ENCODE measurements at regions not wholly inside any gene's neighbourhood (a gene's known extent, or its start where the extent isn't known, plus 50 kb on each side); places are given as distances from the start of the nearest gene placed in this dataset.

DNA sequence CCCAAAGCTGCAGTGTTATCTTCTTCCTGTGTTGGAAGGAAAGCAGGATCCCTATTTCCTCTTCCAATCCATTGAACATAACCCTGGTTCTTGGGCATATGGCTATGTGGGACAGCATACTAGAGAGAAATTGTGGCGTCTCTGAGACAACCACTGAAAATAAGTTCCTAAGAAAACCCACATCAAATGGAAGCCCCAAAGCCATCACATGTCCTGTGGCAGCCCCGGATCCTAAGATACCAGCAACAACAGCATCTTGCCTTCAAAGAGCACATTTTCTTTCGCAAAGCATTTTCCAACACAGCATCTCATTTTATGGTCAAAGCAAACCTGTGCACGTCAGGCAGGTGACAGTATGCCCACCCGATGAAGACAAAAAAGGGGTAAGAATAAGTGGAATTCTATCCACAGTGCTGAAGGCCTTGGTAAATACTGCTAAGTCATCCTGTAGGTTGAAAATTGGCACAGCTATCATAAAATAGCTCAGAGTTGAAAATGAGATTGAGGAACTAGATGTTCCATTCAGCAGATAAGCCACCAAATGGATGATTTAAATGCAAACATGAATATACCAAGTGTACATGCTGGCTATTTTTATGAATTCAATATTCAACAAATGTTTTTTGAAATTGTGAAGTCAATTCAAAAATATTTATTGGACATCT is 232.2 kb downstream of the DLEU7 start:
- TF ChIP-seq TOX (CRISPR knock-in tag; IDR thresholded peaks at IDR 0.05; ENCODE audit: borderline replicate concordance): no peak
- no peak for TF ChIP-seq ESRRG (CRISPR knock-in tag; IDR thresholded peaks at IDR 0.05)
- TF ChIP-seq SNAI2 (CRISPR knock-in tag; IDR thresholded peaks at IDR 0.05): no peak
- TF ChIP-seq PPARA (CRISPR knock-in tag; IDR thresholded peaks at IDR 0.05; ENCODE audit: borderline replicate concordance): no peak
- no peak for TF ChIP-seq RARB (CRISPR knock-in tag; IDR thresholded peaks at IDR 0.05)
- TF ChIP-seq, protein P1, sequence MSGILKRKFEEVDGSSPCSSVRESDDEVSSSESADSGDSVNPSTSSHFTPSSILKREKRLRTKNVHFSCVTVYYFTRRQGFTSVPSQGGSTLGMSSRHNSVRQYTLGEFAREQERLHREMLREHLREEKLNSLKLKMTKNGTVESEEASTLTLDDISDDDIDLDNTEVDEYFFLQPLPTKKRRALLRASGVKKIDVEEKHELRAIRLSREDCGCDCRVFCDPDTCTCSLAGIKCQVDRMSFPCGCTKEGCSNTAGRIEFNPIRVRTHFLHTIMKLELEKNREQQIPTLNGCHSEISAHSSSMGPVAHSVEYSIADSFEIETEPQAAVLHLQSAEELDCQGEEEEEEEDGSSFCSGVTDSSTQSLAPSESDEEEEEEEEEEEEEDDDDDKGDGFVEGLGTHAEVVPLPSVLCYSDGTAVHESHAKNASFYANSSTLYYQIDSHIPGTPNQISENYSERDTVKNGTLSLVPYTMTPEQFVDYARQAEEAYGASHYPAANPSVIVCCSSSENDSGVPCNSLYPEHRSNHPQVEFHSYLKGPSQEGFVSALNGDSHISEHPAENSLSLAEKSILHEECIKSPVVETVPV (CRISPR knock-in tag; IDR thresholded peaks at IDR 0.05): no peak
- no peak for TF ChIP-seq ISL1 (CRISPR knock-in tag; IDR thresholded peaks at IDR 0.05)
- TF ChIP-seq CSDC2 (CRISPR knock-in tag; IDR thresholded peaks at IDR 0.05): no peak
- TF ChIP-seq BACH2 (CRISPR knock-in tag; IDR thresholded peaks at IDR 0.05; ENCODE audit: borderline replicate concordance): no peak
- no peak for TF ChIP-seq TCF4 (CRISPR knock-in tag; IDR thresholded peaks at IDR 0.05; ENCODE audit: borderline replicate concordance)
- no peak for TF ChIP-seq ZNF8 (CRISPR knock-in tag; IDR thresholded peaks at IDR 0.05)
- no peak for TF ChIP-seq ZC3H10 (CRISPR knock-in tag; IDR thresholded peaks at IDR 0.05)
- no peak for ATAC-seq

DNA sequence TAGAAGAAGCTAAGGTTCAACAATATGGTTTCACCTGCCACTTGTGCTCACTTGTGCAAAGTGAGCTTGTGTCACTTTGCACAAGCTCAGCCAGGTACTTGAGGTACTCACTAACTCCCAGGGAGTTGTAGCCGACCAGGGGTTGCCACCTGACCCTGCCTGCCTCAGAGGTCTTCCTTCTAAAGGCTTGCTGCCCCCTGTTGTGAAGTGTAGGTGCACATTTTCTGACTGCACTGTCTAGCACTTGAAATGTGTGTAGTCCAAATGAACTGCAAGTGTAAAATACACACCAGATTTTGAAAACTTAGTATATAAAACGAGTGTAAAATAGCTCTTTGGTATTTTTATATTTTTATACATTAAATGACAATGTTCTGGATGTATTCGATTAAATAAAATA is 230.8 kb downstream of the DLEU7 start:
- no peak for ATAC-seq
- TF ChIP-seq, protein P2, sequence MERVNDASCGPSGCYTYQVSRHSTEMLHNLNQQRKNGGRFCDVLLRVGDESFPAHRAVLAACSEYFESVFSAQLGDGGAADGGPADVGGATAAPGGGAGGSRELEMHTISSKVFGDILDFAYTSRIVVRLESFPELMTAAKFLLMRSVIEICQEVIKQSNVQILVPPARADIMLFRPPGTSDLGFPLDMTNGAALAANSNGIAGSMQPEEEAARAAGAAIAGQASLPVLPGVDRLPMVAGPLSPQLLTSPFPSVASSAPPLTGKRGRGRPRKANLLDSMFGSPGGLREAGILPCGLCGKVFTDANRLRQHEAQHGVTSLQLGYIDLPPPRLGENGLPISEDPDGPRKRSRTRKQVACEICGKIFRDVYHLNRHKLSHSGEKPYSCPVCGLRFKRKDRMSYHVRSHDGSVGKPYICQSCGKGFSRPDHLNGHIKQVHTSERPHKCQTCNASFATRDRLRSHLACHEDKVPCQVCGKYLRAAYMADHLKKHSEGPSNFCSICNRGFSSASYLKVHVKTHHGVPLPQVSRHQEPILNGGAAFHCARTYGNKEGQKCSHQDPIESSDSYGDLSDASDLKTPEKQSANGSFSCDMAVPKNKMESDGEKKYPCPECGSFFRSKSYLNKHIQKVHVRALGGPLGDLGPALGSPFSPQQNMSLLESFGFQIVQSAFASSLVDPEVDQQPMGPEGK (CRISPR knock-in tag; IDR thresholded peaks at IDR 0.05; ENCODE audit: borderline replicate concordance): no peak
- TF ChIP-seq OSR1 (CRISPR knock-in tag; IDR thresholded peaks at IDR 0.05): no peak
- TF ChIP-seq, protein P3, sequence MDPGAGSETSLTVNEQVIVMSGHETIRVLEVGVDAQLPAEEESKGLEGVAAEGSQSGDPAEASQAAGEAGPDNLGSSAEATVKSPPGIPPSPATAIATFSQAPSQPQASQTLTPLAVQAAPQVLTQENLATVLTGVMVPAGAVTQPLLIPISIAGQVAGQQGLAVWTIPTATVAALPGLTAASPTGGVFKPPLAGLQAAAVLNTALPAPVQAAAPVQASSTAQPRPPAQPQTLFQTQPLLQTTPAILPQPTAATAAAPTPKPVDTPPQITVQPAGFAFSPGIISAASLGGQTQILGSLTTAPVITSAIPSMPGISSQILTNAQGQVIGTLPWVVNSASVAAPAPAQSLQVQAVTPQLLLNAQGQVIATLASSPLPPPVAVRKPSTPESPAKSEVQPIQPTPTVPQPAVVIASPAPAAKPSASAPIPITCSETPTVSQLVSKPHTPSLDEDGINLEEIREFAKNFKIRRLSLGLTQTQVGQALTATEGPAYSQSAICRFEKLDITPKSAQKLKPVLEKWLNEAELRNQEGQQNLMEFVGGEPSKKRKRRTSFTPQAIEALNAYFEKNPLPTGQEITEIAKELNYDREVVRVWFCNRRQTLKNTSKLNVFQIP (CRISPR knock-in tag; IDR thresholded peaks at IDR 0.05; ENCODE audit: borderline replicate concordance, low read depth): no peak
- TF ChIP-seq BACH2 (CRISPR knock-in tag; IDR thresholded peaks at IDR 0.05; ENCODE audit: borderline replicate concordance): no peak
- TF ChIP-seq CSDC2 (CRISPR knock-in tag; IDR thresholded peaks at IDR 0.05): no peak
- no peak for TF ChIP-seq ZFP3 (CRISPR knock-in tag; IDR thresholded peaks at IDR 0.05)
- TF ChIP-seq, protein P4, sequence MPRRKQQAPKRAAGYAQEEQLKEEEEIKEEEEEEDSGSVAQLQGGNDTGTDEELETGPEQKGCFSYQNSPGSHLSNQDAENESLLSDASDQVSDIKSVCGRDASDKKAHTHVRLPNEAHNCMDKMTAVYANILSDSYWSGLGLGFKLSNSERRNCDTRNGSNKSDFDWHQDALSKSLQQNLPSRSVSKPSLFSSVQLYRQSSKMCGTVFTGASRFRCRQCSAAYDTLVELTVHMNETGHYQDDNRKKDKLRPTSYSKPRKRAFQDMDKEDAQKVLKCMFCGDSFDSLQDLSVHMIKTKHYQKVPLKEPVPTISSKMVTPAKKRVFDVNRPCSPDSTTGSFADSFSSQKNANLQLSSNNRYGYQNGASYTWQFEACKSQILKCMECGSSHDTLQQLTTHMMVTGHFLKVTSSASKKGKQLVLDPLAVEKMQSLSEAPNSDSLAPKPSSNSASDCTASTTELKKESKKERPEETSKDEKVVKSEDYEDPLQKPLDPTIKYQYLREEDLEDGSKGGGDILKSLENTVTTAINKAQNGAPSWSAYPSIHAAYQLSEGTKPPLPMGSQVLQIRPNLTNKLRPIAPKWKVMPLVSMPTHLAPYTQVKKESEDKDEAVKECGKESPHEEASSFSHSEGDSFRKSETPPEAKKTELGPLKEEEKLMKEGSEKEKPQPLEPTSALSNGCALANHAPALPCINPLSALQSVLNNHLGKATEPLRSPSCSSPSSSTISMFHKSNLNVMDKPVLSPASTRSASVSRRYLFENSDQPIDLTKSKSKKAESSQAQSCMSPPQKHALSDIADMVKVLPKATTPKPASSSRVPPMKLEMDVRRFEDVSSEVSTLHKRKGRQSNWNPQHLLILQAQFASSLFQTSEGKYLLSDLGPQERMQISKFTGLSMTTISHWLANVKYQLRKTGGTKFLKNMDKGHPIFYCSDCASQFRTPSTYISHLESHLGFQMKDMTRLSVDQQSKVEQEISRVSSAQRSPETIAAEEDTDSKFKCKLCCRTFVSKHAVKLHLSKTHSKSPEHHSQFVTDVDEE (CRISPR knock-in tag; IDR thresholded peaks at IDR 0.05): no peak

DNA sequence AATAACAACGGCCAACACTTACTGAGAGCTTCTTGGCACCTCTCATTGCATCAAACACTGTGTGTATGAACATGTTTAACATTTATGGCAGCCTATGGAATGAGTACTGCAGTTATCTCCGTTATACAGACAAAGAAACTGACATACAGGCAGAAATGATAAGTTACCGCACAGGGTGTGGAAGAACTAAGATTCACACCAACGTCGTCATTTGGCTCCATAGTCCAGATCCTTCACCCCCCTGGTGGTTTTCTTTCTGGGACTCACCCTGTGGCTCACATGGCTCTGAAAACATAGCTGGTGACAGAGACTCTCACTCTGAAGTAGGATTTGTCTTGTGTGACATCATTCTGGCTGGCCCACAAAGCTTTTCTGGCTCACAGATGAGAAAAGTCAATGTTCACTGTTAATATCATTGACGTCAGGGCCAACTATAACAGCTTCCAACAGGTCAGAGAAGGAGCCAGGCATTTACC is 230.1 kb downstream of the DLEU7 start:
- ATAC-seq: no peak
- TF ChIP-seq, protein P1 (CRISPR knock-in tag; IDR thresholded peaks at IDR 0.05): no peak
- no peak for TF ChIP-seq CSDC2 (CRISPR knock-in tag; IDR thresholded peaks at IDR 0.05)
- TF ChIP-seq ZNF70 (CRISPR knock-in tag; IDR thresholded peaks at IDR 0.05): no peak
- TF ChIP-seq, protein P2 (CRISPR knock-in tag; IDR thresholded peaks at IDR 0.05; ENCODE audit: borderline replicate concordance): no peak
- no peak for TF ChIP-seq ZNF565 (CRISPR knock-in tag; conservative IDR thresholded peaks at IDR 0.05; ENCODE audit: low read depth)
- TF ChIP-seq, protein P4 (CRISPR knock-in tag; IDR thresholded peaks at IDR 0.05): no peak
- TF ChIP-seq ISL1 (CRISPR knock-in tag; IDR thresholded peaks at IDR 0.05): no peak
- TF ChIP-seq, protein P3 (CRISPR knock-in tag; IDR thresholded peaks at IDR 0.05; ENCODE audit: borderline replicate concordance, low read depth): no peak
- TF ChIP-seq OSR1 (CRISPR knock-in tag; IDR thresholded peaks at IDR 0.05): no peak
- no peak for TF ChIP-seq SNAI2 (CRISPR knock-in tag; IDR thresholded peaks at IDR 0.05)
- TF ChIP-seq RARB (CRISPR knock-in tag; IDR thresholded peaks at IDR 0.05): no peak
- no peak for TF ChIP-seq ZNF8 (CRISPR knock-in tag; IDR thresholded peaks at IDR 0.05)
- TF ChIP-seq ZFP30 (CRISPR knock-in tag; IDR thresholded peaks at IDR 0.05): no peak

Data from SK-N-SH treated with all-trans-retinoic acid at 6 μM for 48 hours (cell line).